HG03342 (cell line): ENCODE measurements at regions not wholly inside any gene's neighbourhood (a gene's known extent, or its start where the extent isn't known, plus 50 kb on each side); places are given as distances from the start of the nearest gene placed in this dataset.

Experiments
- ATAC-seq: cut with Tn5 transposase; IDR thresholded peaks from one replicate; pipeline ENCODE4 v1.9.1; 2021; ENCODE audit warnings: mild to moderate bottlenecking, moderate library complexity; ENCODE audit not compliant: unreplicated experiment

GRCh38 chr6:76703285-76703684, 630.8 kb upstream of the IMPG1 start:
- no peak for ATAC-seq

DNA sequence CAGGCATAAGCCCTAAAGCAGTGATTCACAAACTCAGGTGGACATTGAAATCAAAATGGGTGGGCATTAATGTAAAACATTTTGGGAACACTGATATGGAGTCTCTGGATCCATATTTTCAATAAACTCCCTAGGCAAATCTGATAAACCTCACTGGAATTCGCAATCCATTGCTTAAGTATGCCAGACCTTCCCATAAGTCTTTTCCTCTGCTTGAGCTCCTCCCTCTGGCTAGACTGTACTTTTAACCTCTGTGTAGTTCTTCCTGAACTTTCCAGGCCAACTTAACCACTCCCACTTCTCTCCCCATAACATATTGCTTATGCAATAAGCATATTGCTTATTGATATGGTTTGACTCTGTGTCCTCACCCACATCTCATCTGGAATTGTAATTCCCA, 629.7 kb upstream of the IMPG1 start:
- ATAC-seq, result no peak

- ATAC-seq, result no peak
Observed at GRCh38 chr6:76701610-76702009, 629.1 kb upstream of the IMPG1 start.

GRCh38 chr6:76697585-76697984, 625.1 kb upstream of the IMPG1 start:
- no peak for ATAC-seq

- ATAC-seq, result no peak
Observed at GRCh38 chr6:76694795-76695194, 622.3 kb upstream of the IMPG1 start.

DNA sequence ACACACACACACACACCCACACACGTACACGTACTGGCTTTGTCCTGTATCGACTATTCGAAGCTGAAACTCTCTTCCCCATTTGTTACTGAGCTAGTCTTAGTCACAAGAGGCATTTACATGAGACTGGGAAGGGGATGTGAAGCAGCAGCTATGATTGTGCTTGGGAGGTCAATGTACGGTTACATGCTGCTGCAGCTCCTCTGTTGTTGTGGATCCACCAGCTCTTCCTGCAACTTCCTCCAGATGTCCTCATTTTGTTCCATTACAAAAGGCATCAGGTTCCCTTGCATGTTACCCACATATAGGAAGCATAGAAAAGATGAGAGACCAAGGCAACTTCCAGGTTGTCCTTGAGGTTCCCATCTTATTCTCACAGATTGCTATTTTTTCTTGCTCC, 612.4 kb upstream of the IMPG1 start:
- no peak for ATAC-seq

DNA sequence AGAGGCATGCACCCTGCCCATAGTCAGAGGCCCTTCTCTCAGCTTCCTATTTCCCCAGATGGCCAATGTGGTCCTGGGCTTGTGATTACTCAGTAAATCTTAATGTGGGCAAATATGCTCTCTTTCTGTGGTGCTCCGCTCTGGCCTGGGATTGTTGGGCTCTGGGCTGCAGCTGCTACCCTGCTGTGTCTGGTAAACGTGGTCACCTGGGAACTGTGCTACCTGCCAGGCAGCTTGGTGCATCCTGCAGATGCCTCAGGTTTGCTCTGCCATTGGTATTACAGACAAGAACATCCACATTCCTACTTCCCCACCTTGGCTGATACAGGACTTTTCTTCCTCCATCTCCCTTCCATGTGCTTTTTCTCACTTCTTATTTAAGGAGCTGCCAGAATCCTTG, 611.5 kb upstream of the IMPG1 start:
- ATAC-seq, result no peak

DNA sequence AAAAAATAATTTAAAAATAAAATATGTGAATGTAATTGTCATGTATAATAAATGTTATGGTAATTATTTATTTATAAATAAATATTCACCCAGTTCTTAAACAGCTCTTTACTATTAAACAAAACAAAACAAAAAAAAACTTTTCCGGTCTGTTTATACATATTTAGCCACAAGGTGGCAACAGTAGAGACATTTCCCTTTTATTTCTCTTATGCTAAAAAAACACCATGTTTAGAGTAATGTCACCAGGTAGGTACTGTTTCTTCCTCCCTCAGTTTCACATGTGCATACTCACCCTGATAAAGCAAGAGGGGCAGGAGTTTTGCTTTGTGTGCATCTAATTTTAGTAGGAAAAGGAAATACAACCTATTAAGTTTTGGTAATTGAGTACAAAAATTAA, 610.4 kb upstream of the IMPG1 start:
- ATAC-seq, result peak; percentile 41

DNA sequence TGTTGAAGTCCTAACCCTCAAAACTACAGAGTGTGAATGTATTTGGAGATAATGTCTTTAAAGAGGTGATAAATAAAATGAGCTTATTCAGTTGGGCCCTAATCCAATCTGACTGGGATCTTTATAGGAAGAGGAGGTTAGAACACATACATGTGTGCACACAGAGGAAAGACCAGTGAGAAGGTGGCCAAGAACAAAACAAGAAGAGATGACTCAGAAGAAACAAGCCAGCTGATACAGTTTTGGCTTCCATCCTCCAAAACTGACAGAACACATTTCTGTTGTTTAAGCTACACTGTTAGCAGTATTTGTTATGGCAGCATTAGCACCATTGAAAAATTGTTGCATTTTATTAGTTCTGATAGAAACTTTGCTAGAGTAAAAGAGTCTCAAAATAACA, 609.3 kb upstream of the IMPG1 start:
- no peak for ATAC-seq

DNA sequence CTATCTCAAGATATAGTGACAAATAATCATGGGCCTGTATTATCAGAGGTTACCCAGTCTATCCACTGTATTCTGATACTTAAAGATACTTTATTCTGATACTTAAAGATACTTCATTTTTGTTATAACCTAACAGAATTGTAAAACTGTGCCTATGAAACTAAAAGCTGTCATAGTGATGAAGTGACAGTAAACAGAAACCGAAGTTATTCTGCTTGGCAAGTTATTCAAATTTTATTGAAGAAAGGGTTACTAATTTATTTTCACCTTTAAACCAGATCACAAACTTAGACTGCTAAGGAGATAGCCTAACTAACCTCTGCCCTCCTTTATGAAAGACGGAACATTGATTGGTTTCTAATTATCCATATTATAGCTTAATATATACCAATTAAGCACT, 604.6 kb upstream of the IMPG1 start:
- peak; percentile 64 for ATAC-seq

GRCh38 chr6:76671751-76672150, 599.3 kb upstream of the IMPG1 start:
- ATAC-seq, result no peak

DNA sequence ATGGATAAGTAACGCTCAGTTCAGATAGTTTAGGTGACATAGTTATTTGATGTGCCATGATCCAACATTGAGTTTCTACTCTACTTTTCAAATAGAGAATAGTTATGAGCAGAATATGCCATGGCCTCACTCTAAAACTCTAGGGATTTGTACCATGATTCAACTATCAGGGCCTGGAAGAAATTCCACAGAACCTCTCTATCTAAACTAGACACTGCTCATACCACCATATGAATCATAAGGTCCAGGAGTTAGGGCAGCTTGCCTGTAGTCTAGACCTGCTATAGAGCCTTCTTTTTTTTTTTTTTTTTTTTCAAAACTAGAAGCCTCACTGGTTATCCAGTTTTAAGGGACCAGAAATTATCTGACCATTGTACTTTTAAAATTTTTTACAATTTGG, 571.8 kb upstream of the IMPG1 start:
- ATAC-seq, result no peak

GRCh38 chr6:76639941-76640340, 567.5 kb upstream of the IMPG1 start:
- no peak for ATAC-seq

- no peak for ATAC-seq
Observed at GRCh38 chr6:76634695-76635094, 562.2 kb upstream of the IMPG1 start.

GRCh38 chr6:76633259-76633658, 560.8 kb upstream of the IMPG1 start:
- ATAC-seq, result peak; percentile 52

- no peak for ATAC-seq
Observed at GRCh38 chr6:76631622-76632021, 559.2 kb upstream of the IMPG1 start.

GRCh38 chr6:76615395-76615794, 542.9 kb upstream of the IMPG1 start:
- ATAC-seq, result no peak

GRCh38 chr6:76612954-76613353, 540.5 kb upstream of the IMPG1 start:
- ATAC-seq, result no peak

GRCh38 chr6:76609160-76609559, 536.7 kb upstream of the IMPG1 start:
- no peak for ATAC-seq

DNA sequence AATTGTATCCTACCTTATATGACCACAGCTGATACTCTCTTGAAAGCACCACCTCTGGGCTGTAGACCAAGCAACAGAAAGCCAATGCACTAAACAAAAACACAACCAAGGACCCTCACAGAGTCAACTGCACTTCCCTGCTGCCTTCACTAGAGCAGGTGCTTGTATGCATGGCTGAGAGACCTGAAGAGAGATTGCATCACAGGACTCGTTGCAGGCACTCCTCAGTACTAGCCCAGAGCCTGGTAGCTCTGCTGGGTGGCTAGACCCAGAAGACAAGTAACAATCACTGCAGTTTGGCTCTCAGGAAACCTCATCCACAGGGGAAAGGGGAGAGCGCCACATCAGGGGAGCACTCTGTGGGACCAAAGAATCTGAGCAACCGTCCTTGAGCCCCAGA, 521.6 kb upstream of the IMPG1 start:
- ATAC-seq, result no peak

- no peak for ATAC-seq
Observed at GRCh38 chr6:76593668-76594067, 521.2 kb upstream of the IMPG1 start.

DNA sequence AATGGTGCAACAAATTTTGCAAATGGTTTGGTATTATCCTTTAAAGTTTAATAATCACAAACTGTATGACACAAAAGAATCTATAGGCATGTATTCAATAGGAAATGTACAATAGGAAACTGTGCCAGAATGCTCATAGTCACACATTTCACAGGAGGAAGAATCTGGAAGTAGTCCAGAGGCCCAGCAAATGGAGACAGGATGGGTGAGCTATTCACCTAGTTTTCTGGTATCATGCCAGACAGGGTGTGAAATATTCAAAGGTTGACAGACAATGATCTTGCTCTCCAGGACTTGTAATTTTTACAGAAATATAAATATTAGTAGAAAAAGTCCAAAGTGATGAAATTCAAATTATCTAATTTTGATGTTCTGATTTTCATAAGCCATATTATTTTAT, 520.1 kb upstream of the IMPG1 start:
- ATAC-seq, result no peak

- no peak for ATAC-seq
Observed at GRCh38 chr6:76587271-76587670, 514.8 kb upstream of the IMPG1 start.

DNA sequence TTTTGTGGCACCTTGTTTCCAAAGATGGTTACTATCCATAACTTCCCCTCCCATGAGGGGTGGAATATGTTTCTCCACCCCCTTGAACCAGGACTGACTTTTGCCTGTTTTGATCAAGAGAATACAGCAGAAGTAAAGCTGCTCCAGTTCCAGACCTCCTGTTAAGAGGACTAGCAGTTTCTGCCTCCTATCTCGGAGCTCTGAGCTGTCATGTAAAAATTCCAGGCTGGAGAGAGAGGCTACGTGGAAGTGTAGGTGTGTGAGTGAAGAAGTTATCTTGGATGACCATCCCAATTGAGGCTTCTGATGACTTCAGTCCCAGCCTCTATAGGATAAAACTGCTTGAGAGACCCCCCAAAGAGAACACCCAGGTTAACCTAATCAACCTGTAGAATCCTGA, 511.7 kb upstream of the IMPG1 start:
- no peak for ATAC-seq
